GM19452 (cell line): ENCODE measurements at regions not wholly inside any gene's neighbourhood (a gene's known extent, or its start where the extent isn't known, plus 50 kb on each side); places are given as distances from the start of the nearest gene placed in this dataset.

Experiments used
- ATAC-seq: cut with Tn5 transposase; IDR thresholded peaks from one replicate; pipeline ENCODE4 v1.9.1; 2021; ENCODE audit not compliant: unreplicated experiment

DNA sequence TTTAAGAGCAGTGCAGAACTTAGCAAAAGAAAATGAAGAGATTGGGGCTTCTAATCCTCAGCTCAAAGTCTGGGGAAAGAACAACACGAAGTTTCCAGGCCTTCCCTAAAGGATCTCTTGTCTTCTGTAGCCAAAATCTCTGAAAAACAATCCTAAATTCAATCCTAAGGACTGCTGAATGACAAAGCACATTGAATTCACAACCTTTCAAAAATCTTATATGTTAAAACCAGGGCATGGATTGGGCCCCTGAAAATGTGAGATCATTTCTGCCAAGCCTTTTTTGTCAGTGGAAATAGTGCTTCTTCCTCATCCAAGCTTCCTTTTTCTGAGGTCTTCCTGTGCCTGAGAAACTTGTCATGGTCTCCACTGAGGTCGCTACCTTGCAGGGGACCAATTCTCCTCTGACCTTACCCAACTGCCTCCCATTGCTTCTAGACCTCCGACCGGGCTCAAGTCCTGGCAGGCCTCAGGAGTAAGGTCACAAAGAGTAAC, 126.2 kb upstream of the ARID1B start:
- no peak for ATAC-seq

DNA sequence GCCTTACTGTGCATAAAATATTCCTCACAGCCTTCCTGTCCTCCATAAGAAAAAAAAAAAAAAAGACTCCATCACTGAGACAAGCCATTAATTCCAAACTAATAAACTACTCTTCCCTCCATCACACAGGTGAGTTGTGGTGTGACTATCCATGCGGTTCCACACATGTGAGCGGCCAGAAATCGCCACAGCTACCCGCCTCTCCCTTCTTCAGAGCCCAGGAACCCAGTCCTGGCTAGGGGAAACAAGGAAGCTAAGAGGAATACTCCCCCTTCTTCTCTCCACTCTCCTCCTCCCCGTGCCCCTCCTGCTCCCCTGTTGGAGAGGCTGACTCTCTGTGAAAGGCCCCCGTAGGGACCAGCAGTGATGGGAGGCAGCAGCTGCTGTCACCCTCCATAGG, 128.6 kb upstream of the ARID1B start:
- no peak for ATAC-seq

DNA sequence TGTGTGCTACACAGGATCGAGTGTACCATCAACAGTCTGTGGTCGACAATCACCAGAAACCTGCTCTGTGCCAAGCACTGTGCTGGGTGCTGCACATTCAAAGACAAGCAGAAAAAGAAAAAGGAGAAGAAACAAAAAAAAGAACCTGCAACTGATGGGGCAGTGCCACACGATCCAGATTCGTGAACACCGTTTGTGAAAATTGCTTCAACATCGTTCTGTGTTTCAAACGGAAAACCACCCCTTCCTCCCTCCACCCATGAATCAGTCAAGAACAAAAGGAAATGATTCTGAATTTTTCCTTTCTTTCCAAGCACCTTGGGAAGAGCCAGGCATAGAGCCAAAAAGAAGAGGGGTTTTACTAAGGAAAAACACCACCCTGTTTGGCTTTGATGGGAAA, 129.2 kb upstream of the ARID1B start:
- ATAC-seq = no peak

DNA sequence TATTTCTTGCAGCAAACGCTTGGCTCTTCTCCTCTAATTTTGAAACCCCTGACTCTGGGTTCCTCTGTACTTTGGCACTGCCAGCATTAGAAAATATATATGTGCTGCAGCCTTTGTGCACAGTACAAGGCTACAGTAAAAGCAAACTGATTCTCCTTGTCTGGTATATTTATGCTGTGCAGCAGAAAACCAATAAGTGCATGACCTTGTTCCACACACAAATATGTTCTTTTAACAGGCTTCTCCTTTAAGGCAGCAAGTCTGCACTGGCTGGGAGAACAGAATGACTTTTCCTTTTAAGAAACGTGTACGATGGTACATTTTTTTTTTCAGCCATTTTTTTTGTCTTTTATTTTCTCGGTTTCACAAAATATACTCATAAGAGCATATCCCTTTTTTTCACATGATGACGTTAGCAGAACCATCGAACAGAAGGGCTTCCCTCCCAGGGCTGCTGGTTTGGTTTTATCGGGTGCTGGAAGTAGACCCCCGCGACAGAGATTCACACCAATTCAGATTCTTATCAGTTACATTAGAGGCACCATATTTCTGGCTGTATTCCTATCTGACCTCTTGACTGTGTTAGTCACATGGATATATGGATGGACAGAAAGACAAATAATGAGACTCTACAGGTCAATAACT, 129.9 kb upstream of the ARID1B start:
- ATAC-seq = no peak

DNA sequence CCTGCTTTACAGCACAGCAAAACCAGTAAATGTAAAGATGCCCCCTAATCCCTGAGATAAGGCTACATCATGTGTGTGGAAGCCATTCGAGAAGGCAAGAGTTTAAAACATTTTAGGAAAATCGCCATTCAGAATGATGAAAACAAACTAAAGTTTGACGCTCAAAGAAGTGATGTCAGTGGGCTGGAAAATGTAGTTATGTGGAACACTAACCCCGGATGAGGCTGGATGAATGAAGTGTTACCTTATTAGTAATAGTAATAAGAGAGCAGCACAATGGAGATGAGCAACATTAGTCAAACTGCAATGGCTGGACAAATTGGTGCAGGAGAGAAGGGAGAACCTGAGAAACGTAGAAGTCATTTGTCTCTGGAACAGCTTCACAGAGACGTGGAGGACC, 130.7 kb upstream of the ARID1B start:
- no peak for ATAC-seq

DNA sequence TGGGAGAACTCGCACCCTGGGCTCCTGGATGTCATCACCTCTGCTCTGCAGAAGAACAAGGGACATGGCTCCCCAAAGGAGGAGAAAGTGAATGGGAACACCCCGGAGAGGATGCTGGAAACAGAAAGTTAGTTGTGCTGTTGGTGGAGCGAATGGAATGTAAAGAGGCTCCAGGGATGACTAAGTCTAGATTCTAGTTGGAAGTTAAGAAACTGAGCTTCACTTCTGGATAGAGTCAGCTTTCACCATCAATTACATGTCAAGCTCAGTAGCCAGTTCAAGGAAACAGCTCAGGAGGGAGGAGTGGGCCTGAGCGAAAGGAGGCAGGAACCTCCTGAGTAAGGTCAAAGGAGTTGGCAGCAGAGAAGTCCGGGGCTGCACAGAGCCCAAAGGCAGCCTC, 132.1 kb upstream of the ARID1B start:
- ATAC-seq = no peak

DNA sequence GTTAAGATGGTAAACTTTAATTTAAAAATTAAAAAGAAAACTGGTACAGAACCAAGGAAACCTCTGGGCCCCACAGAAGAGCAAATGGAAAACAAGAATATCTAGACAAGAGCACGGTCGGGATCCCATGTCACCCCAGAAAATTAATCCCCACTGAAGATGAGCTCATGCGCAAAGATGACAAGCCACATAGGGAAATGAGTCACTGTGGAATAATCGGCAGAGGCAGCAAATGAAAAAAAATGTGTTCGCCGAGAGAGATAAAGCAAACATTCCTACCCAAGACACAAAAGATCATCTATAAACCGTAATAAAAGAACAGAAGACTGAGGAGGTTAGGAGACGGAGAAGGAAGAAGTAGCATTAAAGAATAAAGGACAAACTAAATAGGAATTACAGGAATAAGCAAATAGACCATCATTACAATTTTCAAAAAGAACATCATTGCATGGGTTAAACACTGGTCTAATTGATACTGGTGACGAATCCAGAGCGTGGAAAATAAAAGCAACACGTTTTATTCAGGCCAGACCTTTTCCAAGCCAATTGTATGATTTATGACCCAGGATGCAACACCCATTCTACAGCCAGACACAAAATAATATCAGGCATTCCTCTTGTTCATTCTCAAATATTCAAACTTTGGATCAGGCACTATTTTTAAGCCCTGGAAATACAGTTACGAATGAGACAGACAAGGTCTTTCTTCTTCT, 138.0 kb upstream of the ARID1B start:
- no peak for ATAC-seq

DNA sequence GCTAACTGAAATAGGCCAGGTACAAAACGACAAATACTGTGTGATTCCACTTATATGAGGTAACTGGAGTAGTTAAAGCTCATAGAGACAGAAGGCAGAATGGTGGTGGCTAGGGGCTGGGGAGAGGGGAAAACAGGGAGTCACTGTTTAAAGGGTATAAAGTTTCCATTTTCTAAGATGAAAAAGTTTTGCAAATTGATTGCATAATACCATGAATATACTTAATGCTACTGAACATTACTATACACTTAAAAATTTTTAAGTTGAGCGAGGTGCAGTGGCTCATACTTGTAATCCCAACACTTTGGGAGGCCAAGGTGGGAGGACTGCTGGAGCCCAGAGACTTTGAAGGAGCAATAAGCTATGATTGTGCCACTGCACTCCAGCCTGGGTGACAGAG, 138.6 kb upstream of the ARID1B start:
- no peak for ATAC-seq

DNA sequence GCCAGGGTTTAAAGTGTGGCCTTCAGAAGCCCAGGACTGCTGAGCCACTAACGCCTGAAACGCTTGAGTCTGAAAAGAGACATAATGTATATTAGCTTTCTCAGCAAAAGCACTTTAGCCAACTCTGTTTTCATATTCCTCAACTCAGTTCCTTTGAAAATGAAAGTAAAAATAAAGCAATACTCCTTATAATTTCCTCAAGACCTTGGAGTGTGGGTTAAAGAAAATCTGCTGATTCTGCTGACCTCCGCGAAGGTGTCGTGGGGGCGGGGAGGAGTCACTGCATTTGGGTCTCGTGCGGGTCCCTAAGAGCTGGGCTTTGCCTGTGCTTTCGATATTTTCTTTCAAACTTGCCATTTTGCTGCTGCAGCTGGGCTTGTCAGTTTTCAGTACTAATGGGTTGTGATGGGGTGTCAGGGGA, 142.2 kb upstream of the ARID1B start:
- ATAC-seq = no peak

DNA sequence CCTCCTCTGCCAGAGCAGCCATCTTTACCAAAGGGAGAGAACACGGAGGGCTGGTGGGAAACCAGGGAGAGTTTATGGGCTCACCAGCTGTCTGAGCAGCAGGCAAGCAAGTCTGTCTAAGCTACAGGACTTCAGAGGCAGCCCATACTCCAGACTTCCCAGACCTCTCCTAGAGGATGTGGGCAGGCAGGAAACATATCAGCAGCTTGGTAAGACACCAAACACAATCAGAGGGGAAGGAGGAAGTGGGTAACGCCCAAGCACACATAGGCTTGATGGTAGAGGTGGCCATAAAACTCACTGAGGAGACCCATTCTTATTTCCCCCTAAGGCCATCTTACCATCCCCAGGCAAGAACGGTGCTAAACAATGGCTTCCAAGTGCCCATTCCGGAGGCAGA, 143.1 kb upstream of the ARID1B start:
- ATAC-seq = no peak

DNA sequence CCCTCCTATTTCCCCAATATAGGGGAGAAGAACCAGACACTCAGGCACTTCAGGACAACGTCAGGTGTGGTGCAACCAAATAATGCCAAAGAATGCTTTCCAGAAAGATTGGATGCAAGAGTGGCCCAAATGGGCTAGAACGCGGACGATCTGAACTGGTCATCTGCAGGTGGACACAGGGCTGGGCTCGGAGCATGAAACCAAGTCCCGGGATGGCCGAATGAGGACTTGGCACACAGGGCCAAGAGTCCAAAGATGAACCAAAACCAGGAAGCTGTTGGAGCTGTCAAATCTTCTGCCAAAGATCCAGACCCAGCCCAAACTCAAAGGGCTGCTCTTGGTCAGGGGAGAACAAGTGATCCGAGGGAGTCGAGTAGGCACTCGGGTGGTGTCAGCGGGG, 143.9 kb upstream of the ARID1B start:
- no peak for ATAC-seq

DNA sequence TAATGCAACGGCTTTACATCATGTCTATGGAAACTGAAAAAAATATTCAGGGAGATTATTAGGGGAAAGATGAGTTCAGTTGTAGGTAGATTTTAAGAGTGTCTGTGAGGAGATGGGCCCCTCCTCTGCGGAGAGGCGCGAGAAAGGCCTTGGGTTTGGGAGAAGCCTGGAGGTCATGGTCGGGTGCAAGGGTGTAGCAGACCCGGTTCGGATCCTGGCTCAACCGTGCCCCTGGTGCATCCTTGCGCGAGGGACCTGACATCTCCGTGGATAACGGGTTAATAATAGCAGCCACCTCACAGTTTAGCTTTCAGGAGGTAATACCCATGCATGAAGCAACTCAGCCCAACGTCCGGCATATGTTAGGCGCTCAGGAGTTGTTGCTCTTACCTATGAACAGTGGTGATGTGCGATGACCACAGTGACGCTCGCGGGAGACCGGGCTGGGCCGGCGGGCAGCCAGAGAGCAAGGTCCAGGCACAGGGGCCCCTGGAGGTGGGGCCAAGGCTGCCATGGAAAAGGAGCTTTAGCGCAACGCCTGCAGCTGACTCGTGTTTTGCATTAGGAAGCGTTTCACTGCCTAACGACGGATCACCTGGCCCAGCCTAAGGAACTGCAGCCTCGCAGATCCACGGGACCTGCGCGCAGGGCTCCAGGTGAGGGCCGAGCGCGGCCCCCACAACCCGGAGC, 146.4 kb upstream of the ARID1B start:
- no peak for ATAC-seq

DNA sequence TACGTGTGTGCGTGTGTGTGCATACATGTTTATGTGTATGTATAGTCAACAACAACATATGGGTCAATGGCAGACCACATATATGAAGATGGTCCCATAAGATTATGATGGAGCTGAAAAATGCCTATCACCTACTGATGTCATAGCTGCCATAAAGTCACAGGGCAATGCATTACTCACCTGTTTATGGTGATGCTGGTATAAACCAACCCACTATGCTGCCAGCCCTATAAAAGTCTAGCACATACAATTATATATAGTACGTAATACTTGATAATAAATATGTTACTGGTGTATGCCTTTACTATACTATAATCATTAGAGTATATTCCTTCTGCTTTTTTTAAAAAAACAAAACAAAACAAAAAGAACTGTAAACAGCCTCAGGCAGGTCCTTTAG, 148.4 kb upstream of the ARID1B start:
- ATAC-seq = no peak

DNA sequence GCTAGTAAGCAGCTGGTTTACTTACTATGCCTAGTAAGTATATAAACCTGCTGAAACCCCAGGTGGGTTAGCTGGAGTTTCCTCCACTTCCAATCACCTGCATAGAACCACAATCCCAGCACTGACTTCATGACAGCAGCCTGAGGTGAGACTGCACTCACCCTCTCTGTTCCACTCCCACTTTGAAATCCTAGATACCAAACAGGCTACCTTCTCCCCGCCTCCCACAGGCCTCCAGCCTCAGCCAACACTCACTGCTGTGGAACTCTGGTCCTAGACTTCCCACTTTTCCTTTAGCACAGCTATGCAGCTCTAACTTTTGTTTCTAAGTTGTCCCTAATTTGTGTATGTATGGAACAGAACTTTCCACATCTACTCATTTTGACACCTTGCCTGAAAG, 149.7 kb upstream of the ARID1B start:
- ATAC-seq = no peak

DNA sequence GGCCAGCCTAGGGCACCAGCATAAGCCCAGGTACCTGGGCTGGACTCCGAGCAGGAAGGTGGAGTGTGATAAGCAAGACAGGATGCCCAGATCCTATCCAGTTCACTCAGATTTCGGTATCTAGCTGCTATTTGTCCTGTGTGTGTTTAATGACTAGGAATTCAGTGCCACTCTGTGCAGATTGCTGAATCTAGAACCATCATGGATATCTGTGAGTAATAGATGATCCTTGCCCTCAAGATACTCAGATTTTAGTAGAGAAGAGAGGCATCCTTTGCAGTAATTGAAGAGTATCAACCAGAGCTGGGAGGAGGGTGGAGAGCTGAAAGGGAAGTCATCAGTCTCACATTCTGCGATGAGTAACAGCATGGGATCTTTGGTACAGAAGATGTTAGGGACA, 155.0 kb upstream of the ARID1B start:
- ATAC-seq = no peak

DNA sequence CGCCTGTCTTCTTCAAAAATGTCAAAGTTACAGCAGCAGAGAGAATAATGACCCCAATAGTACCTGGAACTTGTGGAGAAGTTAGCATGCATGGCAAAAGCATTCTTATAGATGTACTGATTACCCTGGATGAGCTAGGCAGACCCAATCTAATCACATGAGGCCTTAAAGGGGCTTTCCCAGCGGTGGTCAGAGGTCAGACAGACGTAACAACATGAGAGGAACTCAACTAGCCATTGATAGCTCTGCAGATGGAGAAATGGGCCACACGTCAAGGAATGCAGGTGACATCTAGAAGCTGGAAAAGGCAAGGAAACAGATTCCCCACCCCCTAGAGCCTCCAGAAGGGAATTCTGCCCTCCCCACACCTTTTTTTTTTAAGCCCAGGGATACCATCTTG, 156.8 kb upstream of the ARID1B start:
- no peak for ATAC-seq

DNA sequence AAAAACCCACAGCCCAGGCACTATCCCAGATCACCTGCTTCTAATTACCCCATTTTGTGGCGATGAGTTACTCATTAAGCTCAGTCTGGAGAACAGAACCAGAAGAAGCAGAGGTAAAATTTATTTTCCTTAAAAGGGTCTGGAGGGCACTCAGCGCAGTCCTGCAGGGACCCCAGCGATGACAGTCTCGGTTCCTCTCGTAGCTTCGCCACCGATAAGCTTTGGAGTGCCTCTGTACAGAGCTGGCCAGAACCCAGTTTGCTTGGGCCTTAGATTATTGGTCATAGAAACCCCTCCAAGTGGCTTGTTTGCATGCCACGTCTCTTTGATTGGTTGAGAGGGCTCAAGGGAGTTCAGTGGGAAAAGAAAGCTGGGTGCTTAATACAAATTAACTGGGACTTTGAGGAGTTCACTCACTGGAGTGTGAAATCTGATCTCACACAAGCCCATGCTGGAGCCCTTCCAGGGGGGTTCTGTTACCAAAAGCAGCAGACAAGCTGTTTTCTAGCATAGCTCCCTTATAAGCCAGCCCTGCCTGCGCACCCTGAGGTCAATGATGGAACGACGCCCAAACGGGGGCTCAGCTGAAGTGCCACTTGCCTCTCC, 158.5 kb upstream of the ARID1B start:
- no peak for ATAC-seq

DNA sequence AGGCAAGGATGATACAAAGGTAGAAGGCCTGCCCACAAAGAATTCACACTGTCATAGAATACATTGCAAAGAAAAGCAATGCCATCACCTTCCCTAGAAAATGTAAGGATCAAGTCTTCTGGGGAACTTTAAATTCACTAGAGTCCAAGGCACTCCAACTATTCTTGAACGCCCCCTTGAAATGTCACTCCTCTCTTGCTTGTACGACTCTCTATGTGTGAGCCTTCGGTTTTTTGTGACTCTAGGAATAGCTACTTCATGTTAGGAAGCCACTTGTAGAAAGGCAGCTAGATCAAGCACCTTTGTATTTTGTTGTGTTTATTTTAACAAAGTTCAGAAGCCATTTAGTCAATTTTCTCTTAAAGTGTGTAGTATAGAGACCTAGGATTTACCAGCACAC, 159.2 kb upstream of the ARID1B start:
- ATAC-seq = no peak

DNA sequence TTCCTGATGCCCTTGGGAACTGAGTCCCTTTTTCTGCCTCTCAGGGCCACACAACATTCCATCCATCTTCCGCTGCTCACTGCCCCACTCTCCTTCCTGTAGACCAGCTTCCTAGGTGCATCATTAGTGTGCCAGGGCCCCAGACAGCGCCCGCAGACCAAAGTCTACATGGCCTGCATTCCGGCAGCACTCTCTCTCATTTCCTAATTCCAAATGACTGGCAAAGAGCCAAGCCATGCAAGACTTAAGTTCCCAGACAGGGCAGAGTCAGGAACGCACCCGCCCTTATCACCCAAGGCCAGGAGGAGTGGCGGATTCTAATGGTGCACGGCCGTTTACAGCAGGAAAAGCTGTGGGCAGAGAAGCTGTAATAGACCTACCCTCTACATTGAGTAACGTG, 159.8 kb upstream of the ARID1B start:
- no peak for ATAC-seq

DNA sequence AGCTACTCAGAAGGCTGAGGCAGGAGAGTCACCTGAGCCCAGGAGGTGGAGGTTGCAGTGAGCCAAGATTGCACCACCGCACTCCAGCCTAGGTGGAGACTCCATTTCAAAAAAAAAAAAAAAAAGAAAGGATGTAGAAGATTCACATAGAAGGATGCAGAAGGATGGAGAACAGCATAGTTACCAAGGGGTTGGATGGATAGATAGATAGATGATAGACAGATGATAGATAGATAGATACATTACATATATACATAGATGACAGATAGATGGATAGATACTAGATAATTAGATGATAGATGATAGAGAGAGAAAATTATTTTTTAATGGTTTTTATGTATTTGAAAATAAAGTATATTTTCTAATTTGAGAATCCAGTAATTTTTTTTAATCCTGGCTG, 160.7 kb upstream of the ARID1B start:
- no peak for ATAC-seq

DNA sequence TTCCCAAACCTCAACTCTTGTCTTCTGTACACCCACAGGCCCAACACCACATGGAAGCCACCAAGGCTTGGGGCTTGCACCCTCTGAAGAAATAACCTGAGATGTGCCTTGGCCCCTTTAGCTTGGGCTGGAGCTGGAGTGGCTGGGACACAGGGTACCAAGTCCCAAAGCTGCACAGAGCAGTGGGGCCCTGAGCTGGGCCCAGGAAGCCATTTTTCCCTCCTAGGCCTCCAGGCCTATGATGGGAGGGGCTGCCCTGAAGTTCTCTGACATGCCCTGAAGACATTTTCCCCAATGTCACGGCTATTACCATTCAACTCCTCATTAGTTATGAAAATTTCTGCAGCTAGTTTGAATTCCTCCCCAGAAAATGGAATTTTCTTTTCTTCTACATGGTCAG, 163.2 kb upstream of the ARID1B start:
- ATAC-seq = no peak

DNA sequence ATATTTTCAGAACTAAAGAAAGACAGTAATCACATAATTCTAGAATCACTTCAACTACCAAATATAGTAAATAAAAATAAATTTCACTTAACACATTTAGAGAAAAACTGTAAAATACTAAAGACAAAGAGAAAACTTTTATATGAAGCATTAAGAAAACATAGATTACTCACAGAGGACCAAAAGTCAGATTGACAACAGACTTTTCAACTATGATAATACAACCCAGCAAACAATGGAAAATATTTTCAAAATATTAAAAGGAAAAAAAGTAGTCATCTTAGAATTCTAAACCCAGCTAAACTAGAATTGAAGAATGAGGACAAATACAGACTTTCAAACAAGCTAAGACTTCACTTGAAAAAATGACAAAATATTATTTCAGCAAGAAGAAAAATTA, 164.8 kb upstream of the ARID1B start:
- ATAC-seq = no peak
